ENCODE measurements at regions not wholly inside any gene's neighbourhood (a gene's known extent, or its start where the extent isn't known, plus 50 kb on each side); places are given as distances from the start of the nearest gene placed in this dataset.
"Not testable (repeated sequence)": the region's sequence is repeated elsewhere in the genome, so short reads cannot be mapped to it uniquely, and the experiment has no call there.

DNA sequence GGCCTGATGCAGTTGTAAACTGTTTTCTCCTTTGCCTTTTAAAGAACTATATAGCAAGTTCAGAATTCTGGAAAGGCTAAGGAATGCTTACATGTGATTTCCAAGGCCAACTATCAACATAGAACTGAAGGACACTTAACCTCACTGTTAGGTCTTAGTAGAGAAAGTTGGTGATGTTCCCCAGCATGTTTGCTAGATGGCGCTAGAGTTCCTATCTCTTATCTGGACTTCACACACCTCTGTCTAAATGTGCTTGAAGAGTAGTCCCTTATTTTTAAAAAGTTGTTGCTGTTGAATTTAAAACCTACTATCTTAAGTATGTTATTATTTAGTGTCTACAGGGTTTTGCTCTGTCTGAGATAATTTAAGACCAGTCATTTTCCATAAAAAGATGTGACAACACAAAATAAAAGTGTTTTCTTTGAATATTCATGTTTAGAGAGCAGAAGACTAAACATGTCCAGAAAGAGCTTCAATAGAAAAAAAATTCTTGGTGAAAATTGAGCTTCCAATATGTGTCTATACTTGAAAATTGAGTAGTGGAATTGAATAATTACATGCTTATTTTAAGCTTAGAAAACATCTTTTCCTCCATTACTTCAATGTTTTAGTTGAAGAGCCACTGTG, 237.3 kb downstream of the S1PR1 start:
- DNase-seq (ENCODE audit: low read depth in 1 of 2, low spot score in 1 of 2): no peak

- DNase-seq (ENCODE audit: low read depth in 1 of 2, low spot score in 1 of 2): no peak
Measured at GRCh38 chr1:101476541-101476940, 239.7 kb downstream of the S1PR1 start.

DNA sequence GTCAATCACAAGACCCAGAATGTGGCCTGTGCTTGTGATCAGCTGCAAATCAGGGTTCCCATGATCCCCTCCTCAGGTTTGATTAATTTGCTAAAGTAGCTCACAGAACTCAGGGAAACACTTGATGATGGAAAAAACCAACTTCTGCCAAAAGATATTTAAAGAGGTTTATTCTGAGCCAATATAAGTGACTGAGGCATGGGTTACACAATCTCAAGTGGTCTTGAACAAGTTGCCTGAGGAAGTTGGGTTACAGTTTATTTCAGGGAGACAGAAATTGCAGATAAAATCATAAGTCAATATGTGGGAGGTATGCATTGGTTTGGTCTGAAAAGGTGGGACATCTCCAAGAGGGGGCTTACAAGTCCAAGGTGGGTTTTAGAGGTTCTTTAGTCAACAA, 243.1 kb downstream of the S1PR1 start:
- no peak for DNase-seq (ENCODE audit: low read depth in 1 of 2, low spot score in 1 of 2)

DNA sequence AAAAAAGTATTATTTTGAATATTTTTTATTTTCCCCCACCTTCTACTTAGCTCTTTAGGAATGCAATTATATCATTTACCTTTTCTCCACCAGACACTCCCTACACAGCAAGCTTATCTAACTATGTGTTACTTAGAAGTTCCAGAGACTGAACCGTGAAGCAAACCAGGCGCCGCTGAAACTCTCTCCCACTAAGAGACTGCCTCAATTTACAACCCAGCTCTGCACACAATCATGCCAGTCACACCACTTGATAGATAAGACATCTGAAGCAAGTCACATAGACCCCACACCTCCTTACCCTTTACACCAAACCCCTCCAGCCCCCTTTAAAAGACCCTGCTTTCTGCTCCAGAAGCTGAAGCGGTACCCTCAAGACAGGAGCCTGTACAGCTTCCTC, 245.5 kb downstream of the S1PR1 start:
- DNase-seq (ENCODE audit: low read depth in 1 of 2, low spot score in 1 of 2): no peak

GRCh38 chr1:101483982-101484688, 247.3 kb downstream of the S1PR1 start:
- no peak for DNase-seq (ENCODE audit: low read depth in 1 of 2, low spot score in 1 of 2)

DNA sequence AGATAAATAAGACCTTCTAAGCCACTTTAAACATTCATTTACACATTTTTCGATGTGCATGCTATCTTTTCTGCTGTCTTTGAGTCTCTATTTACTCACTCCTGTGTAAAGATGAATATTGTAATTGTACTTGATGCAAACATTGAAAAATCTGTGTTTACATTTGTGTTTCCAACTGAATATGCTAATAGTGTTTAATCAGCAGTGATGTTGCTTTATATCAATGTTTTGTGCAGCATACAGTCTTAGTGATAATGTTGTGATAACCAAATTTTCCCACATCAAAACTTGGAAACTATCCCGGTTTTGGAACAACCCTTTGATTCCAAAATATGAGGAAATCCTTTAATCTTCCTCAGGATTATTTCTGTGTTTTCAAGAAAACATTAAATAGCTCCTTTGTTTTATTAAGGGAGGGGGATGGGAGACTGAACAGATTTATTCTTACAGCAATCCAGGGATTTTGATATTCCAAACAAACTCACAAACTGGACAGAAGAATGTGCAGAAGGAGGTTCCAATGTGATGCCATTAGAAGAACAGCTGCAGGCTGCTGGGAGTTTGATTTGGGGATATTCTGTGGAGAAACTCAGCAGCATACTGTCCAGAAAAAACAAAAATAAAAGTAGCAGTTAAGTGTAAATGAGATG, 248.0 kb downstream of the S1PR1 start:
- DNase-seq (ENCODE audit: low read depth in 1 of 2, low spot score in 1 of 2): no peak

DNA sequence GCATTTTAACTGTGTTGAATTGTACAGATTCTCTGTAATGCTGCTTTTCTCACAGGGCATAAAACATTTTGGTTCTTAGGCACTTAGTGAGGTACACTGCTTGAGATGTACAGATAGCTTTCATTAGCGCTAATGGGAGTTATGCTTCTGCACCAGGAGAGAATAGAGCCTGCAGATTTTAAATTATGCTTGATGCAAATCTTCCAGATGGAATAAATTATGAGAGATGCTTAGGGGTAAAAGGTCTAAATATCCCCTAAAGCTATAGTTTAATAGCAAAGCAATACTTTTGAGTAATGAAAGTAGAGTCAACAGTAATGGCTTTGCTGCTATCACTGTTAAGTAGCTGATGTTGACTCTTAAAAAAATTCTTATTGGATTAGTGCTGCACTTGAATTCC, 248.9 kb downstream of the S1PR1 start:
- DNase-seq (ENCODE audit: low read depth in 1 of 2, low spot score in 1 of 2): no peak

DNA sequence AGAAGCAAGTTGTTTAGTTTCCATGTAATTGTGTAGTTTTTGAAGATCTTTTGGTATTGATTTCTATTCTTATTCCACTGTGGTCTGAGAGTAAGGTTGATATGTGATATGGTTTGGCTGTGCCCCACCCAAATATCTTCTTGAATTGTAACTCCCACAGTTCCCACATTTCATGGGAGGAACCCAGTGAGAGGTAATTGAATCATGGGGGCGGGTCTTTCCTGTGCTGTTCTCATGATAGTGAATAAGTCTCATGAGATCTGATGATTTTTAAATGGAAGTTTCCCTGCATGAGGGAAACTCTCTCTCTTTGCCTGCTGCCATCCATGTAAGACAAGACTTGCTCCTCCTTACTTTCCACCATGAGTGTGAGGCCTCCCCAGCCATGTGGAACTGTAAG, 255.3 kb downstream of the S1PR1 start:
- not testable (repeated sequence) for DNase-seq (ENCODE audit: low read depth in 1 of 2, low spot score in 1 of 2)

DNA sequence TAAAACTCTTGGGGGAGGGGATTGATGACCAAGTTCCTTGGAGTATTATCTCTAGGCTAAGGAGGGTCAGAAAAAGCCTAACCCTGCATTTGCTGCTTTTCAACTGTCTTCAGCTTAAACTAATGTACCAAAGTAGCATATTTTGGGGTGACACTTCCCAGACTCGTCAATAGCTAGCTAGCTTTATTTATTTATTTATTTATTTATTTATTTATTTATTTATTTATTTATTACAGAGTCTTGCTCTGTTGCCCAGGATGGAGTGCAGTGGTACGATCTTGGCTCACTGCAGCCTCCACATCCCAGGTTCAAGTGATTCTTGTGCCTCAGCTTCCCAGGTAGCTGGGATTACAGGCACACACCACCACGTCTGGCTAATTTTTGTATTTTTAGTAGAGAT, 257.1 kb downstream of the S1PR1 start:
- not testable (repeated sequence) for DNase-seq (ENCODE audit: low read depth in 1 of 2, low spot score in 1 of 2)

DNA sequence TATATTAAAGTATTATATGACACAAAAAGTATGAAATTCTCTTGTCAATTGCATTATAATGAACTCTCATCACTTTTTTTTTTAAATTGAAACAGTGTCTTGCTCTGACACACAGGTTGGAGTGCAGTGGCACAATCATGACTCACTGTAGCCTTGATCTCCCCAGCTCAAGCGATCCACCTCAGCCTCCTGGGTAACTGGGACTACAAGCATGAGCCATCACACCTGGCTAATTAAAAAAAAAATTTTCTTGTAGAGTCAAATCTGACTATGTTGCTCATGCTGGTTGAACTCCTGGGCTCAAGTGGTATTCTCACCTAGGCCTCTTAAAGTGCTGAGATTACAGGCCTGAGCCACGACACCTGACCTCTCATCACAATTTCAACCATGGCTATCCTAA, 259.3 kb downstream of the S1PR1 start:
- DNase-seq (ENCODE audit: low read depth in 1 of 2, low spot score in 1 of 2): no peak

DNA sequence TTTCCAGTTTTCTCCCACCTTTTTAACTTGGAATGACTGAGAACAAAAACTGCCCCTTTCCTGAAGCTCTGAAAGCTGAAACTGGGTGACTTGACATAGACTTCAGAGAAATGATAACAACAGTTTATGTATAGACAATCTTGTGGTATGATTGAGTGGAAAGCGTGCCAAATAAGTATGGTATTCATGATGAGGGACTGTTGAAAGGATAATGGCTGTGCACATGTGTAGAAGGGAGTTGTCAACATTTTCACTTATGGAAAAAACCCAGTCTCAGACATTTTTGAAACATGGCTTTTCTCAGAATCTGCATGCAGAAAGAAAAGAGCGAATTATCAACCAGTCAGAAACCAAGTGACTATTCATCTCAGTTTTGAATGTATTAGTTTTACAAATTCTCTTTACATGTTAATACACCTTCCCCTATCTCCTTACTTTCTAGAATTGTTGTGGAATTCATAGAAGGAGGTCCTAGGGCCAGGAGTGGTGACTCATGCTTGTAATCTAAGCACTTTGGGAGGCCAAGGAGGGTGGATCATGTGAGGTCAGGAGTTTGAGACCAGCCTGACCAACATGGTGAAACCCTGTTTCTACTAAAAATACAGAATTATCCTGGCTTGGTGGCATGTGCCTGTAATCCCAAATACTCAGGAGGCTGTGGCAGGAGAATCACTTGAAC, 261.2 kb downstream of the S1PR1 start:
- DNase-seq (ENCODE audit: low read depth in 1 of 2, low spot score in 1 of 2): no peak

GRCh38 chr1:101504106-101504505, 267.3 kb downstream of the S1PR1 start:
- DNase-seq (ENCODE audit: low read depth in 1 of 2, low spot score in 1 of 2): not testable (repeated sequence)

DNA sequence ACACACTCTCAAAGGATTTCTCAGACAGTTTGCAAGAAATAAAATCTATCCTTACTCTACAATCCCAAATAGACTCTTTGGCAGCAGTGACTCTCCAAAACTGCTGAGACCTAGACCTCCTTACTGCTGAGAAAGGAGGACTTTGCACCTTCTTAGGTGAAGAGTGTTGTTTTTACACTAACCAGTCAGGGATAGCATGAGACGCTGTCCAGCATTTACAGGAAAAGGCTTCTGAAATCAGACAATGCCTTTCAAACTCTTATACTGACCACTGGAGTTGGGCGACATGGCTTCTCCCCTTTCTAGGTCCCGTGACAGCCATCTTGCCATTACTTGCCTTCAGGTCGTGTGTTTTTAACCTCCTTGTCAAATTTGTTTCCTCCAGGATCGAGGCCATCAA, 268.4 kb downstream of the S1PR1 start:
- not testable (repeated sequence) for DNase-seq (ENCODE audit: low read depth in 1 of 2, low spot score in 1 of 2)

- DNase-seq (ENCODE audit: low read depth in 1 of 2, low spot score in 1 of 2): no peak
Measured at GRCh38 chr1:101506541-101507164, 269.8 kb downstream of the S1PR1 start.

DNA sequence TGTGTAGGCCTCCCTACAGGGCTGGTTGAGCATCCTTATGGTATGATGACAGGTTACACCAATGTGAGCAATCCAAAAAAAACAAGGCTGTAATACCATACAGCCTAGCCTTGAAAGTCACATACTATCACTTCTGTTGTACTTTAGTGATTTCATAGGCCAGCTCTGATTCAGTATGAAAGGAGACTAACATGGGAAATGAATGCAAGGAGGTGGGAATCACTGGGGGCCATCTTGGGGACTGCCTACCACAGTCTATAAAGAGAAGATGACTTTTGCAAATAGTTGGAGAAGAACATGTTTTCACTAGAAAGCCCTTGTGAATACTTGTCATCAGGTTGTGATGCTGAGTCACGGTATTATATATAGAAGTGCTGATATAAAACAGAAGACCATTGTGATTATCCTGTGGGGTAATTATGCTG, 270.7 kb downstream of the S1PR1 start:
- DNase-seq (ENCODE audit: low read depth in 1 of 2, low spot score in 1 of 2): no peak

DNA sequence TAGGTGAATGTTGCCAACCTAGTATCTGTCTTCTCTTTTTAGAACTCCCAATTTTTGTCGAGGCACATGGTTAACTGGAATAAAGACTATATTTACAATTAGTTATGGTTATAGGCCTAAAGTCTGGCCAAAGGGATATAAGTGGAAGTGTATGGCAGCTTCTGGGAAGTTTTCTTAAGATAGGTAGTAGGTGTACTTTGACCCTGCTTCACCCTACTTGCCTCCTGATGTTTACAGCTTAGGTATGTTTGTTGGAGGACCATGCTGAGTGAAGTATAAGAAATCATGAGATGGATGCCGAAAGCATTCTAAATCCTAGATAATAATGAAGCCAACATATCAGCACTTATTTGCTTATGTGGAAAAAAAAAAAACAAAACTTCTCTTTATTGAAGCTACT, 272.1 kb downstream of the S1PR1 start:
- DNase-seq (ENCODE audit: low read depth in 1 of 2, low spot score in 1 of 2): no peak

DNA sequence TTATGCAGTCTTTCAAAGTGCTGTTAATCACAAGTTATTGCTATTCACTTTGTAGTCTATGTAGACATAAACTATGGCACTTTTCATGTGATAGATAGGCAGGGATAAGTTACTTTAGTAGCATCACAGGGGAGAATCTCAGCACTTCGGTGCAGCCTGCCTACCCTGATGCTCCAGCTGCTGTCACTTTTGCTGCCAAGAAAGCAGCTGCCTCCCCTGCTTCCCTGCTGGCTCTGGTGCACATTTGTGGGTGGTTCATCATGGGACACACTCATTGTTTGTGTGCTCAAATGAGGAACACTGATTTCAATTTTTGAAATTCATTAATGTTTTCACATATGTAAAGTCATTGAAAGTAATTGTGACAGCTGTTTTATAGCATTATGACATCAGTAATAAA, 272.6 kb downstream of the S1PR1 start:
- no peak for DNase-seq (ENCODE audit: low read depth in 1 of 2, low spot score in 1 of 2)

- DNase-seq (ENCODE audit: low read depth in 1 of 2, low spot score in 1 of 2): no peak
Measured at GRCh38 chr1:101511202-101511891, 274.5 kb downstream of the S1PR1 start.

GRCh38 chr1:101520302-101520701, 283.5 kb downstream of the S1PR1 start:
- DNase-seq (ENCODE audit: low read depth in 1 of 2, low spot score in 1 of 2): no peak

GRCh38 chr1:101522486-101522885, 285.7 kb downstream of the S1PR1 start:
- no peak for DNase-seq (ENCODE audit: low read depth in 1 of 2, low spot score in 1 of 2)

GRCh38 chr1:101526813-101527212, 290.0 kb downstream of the S1PR1 start:
- no peak for DNase-seq (ENCODE audit: low read depth in 1 of 2, low spot score in 1 of 2)

Measured in stimulated activated CD4-positive, alpha-beta T cell treated with anti-CD3 and anti-CD28 coated beads, Interleukin-15, amount 100 ng/mL, for 1 hour (primary cell).